ENCODE measurements at regions not wholly inside any gene's neighbourhood (a gene's known extent, or its start where the extent isn't known, plus 50 kb on each side); places are given as distances from the start of the nearest gene placed in this dataset.

DNA sequence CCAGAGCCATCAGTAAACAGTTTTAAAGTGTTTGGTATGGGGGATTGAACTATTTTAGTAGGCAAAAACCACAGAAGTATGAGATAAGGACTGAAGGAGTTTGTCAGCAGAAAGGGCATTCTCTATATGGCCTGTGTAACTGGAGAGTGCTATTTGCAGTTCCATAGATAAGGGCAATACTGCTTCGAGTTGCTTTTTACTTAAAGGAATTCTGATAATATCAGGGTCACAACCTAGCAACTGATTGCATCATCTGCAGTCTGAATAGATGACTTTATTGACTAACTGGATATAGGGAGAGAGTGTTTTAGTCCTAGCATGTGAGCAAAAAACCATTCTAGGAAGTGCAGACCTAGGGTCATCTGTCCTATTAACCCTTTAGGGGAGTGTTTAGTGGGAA lies 645.2 kb upstream of the PTPRD start:
- no peak for ATAC-seq (ENCODE audit: low FRiP score)
- Histone ChIP-seq H3K4me1 (ENCODE audit: control insufficient read depth in 1 of 2, insufficient read depth in 2 of 2, low read length in 2 of 2) (no peaks in the 10 kb centered on the region), H3K9me3 (ENCODE audit: control insufficient read depth, low read length) (no peaks in the 10 kb centered on the region), H3K27me3 (ENCODE audit: control insufficient read depth in 1 of 2, insufficient read depth in 2 of 2, low read length in 1 of 2) (no peaks in the 10 kb centered on the region), H3K4me3 (ENCODE audit: low read length in 2 of 2) (no peak overlapping the region), H3K27ac (ENCODE audit: low read depth in 1 of 2, low read length in 2 of 2) (no peak overlapping the region), H3K36me3 (ENCODE audit: control insufficient read depth in 1 of 2, insufficient read depth in 2 of 2, low read length in 1 of 2) (no peaks in the 10 kb centered on the region)
- intact Hi-C loops (cut with DNase I): no loop called here
- WGBS, 2 donors: 3 to 6% methylated on average over 1 of the region's 1 CpG
- no peak for DNase-seq

DNA sequence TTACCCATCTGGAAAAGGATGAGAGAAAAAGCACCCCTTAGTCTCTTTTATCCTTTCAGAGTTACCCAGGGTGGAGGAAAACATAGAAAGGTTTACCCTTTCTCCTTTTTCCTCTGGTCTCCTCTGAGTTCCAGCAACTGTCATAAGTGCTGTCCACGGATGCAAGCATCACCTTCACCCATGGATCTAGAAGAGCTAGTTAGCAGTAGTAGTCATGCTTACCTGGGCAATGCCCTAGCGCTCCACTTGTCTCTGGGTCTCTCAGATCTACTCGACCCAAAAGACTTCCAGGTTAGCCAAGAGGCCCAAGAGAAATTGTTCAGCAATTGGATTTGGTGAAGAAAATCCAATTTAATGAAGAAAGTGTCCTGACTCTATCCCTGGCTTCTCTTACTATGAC lies 656.2 kb upstream of the PTPRD start:
- ATAC-seq (ENCODE audit: low FRiP score): no peak
- intact Hi-C loops (cut with DNase I): no loop called here
- H3K36me3 ChIP-seq (ENCODE audit: control insufficient read depth in 1 of 2, insufficient read depth in 2 of 2, low read length in 1 of 2): no peaks in the 10 kb centered on the region

DNA sequence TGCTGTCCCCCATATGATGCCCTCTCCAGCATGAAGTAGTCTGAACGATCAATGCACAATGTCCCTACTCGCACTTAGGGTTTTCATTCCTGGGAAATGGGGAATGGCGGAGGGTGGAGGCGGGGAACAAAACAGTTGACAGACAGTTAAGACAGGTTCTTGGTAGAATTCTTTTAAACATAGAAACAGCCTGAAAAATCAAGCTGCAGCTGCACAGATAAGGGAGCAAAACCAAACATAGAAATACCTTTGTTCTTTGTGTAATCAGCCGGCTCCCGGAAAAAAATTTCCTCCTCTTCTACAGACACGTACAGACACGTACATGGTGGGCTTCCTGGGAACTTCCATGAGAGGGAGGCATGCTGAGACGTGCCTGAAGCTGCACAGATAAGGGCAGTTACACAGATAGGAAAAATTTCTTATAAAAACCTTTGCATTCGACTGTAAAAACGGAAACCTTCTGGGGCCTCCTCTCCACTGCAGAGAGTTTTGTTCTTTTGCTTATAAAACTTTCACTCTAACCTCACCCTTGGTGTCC lies 662.4 kb upstream of the PTPRD start:
- WGBS, 2 donors: 59 to 68% methylated on average over 11 of the region's 11 CpGs
- Histone ChIP-seq H3K4me3 (ENCODE audit: low read length in 2 of 2) (no peak overlapping the region), H3K9me3 (ENCODE audit: control insufficient read depth, low read length) (no peaks in the 10 kb centered on the region), H3K27me3 (ENCODE audit: control insufficient read depth in 1 of 2, insufficient read depth in 2 of 2, low read length in 1 of 2) (no peaks in the 10 kb centered on the region), H3K27ac (ENCODE audit: low read depth in 1 of 2, low read length in 2 of 2) (no peak overlapping the region), H3K4me1 (ENCODE audit: control insufficient read depth in 1 of 2, insufficient read depth in 2 of 2, low read length in 2 of 2) (no peaks in the 10 kb centered on the region), H3K36me3 (ENCODE audit: control insufficient read depth in 1 of 2, insufficient read depth in 2 of 2, low read length in 1 of 2) (no peaks in the 10 kb centered on the region)
- intact Hi-C loops (cut with DNase I): no loop called here
- ATAC-seq (ENCODE audit: low FRiP score) (peak; percentile 36), DNase-seq (no peak)

More for the DNA sequence above, 656.2 kb upstream of the PTPRD start:
- peaks cover 2% of the 10 kb centered on the region for H3K9me3 ChIP-seq (ENCODE audit: control insufficient read depth, low read length)
- no peaks in the 10 kb centered on the region for H3K4me1 ChIP-seq (ENCODE audit: control insufficient read depth in 1 of 2, insufficient read depth in 2 of 2, low read length in 2 of 2)
- H3K27me3 ChIP-seq (ENCODE audit: control insufficient read depth in 1 of 2, insufficient read depth in 2 of 2, low read length in 1 of 2): no peaks in the 10 kb centered on the region
- DNase-seq: no peak
- no peak overlapping the region for H3K27ac ChIP-seq (ENCODE audit: low read depth in 1 of 2, low read length in 2 of 2)
- no peak overlapping the region for H3K4me3 ChIP-seq (ENCODE audit: low read length in 2 of 2)
- WGBS, 2 donors: 53 to 58% methylated on average over 3 of the region's 3 CpGs

DNA sequence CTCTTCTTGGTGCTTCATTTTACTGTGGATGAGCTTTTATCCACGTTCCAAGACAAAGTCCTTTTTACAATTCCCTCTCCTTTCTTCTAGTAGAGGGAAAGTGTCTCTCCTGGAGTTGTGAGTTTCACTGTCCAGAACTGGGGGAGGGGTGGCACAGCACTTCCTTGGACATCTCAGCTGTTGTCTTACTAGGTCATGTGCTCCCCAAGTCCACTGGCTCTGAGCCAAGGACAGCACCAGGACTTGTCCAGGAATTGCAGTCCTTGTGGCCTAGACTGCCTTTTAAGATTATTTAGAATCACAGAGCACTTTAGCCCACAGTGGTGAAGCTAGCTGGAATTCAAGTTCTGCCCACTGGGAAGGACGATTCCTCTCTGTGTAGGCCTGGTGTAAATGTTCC lies 700.2 kb upstream of the PTPRD start:
- H3K9me3 ChIP-seq (ENCODE audit: control insufficient read depth, low read length): no peaks in the 10 kb centered on the region
- H3K4me3 ChIP-seq (ENCODE audit: low read length in 2 of 2): no peak overlapping the region
- H3K27ac ChIP-seq (ENCODE audit: low read depth in 1 of 2, low read length in 2 of 2): no peak overlapping the region
- 37 to 39% methylated on average over 2 of the region's 2 CpGs for WGBS, 2 donors
- H3K4me1 ChIP-seq (ENCODE audit: control insufficient read depth in 1 of 2, insufficient read depth in 2 of 2, low read length in 2 of 2): no peaks in the 10 kb centered on the region
- H3K36me3 ChIP-seq (ENCODE audit: control insufficient read depth in 1 of 2, insufficient read depth in 2 of 2, low read length in 1 of 2): no peaks in the 10 kb centered on the region
- ATAC-seq (ENCODE audit: low FRiP score) (peak; percentile 26), DNase-seq (no peak)
- no peaks in the 10 kb centered on the region for H3K27me3 ChIP-seq (ENCODE audit: control insufficient read depth in 1 of 2, insufficient read depth in 2 of 2, low read length in 1 of 2)
- intact Hi-C loops (cut with DNase I): no loop called here

DNA sequence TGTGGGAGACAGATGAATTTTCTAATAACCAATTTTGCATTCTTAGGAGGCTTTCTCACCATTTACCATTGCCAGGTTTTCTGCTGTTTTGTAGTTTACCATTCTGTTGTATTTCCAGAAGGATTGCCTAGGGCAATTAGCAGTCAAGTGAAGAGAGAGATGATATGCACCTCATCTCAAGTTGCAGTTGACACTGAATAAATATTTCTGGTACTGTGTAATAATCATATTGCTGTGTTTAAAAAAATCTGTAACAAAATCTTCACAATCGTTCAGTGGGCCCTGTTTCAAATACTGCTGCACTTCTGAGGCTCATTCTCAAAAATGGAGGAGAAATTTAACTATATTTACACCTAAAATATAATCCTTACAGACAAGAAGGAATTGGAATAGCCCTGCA lies 706.1 kb upstream of the PTPRD start:
- intact Hi-C loops (cut with DNase I): no loop called here
- no peak for ATAC-seq (ENCODE audit: low FRiP score)
- Histone ChIP-seq H3K4me1 (ENCODE audit: control insufficient read depth in 1 of 2, insufficient read depth in 2 of 2, low read length in 2 of 2) (no peaks in the 10 kb centered on the region), H3K9me3 (ENCODE audit: control insufficient read depth, low read length) (no peaks in the 10 kb centered on the region), H3K36me3 (ENCODE audit: control insufficient read depth in 1 of 2, insufficient read depth in 2 of 2, low read length in 1 of 2) (no peaks in the 10 kb centered on the region), H3K27ac (ENCODE audit: low read depth in 1 of 2, low read length in 2 of 2) (no peak overlapping the region), H3K27me3 (ENCODE audit: control insufficient read depth in 1 of 2, insufficient read depth in 2 of 2, low read length in 1 of 2) (no peaks in the 10 kb centered on the region), H3K4me3 (ENCODE audit: low read length in 2 of 2) (no peak overlapping the region)
- 3 to 27% methylated on average over 1 of the region's 1 CpG for WGBS, 2 donors
- no peak for DNase-seq

DNA sequence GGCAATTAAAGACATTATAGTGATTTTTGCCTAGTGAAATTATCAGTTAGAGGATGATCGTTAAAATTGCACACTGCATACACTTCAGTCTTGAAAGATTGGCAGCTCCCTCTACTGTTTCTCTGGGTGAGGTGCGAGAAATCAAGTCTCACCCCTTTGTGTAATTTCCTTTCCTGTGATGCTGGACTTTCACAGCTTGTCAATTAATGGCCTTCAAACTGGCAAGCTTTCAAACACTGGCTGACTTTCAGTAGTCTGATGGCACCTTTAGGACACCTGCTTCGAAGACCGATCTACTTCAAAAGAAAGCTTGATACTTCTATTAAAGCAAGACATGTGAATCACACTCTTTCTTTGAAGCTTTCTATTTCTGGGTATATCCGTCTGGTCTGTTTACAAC lies 706.7 kb upstream of the PTPRD start:
- Histone ChIP-seq H3K4me3 (ENCODE audit: low read length in 2 of 2) (no peak overlapping the region), H3K27me3 (ENCODE audit: control insufficient read depth in 1 of 2, insufficient read depth in 2 of 2, low read length in 1 of 2) (no peaks in the 10 kb centered on the region), H3K4me1 (ENCODE audit: control insufficient read depth in 1 of 2, insufficient read depth in 2 of 2, low read length in 2 of 2) (no peaks in the 10 kb centered on the region), H3K36me3 (ENCODE audit: control insufficient read depth in 1 of 2, insufficient read depth in 2 of 2, low read length in 1 of 2) (no peaks in the 10 kb centered on the region), H3K9me3 (ENCODE audit: control insufficient read depth, low read length) (no peaks in the 10 kb centered on the region), H3K27ac (ENCODE audit: low read depth in 1 of 2, low read length in 2 of 2) (no peak overlapping the region)
- DNase-seq (no peak), ATAC-seq (ENCODE audit: low FRiP score) (no peak)
- intact Hi-C loops (cut with DNase I): no loop called here
- 15 to 16% methylated on average over 5 of the region's 5 CpGs for WGBS, 2 donors

DNA sequence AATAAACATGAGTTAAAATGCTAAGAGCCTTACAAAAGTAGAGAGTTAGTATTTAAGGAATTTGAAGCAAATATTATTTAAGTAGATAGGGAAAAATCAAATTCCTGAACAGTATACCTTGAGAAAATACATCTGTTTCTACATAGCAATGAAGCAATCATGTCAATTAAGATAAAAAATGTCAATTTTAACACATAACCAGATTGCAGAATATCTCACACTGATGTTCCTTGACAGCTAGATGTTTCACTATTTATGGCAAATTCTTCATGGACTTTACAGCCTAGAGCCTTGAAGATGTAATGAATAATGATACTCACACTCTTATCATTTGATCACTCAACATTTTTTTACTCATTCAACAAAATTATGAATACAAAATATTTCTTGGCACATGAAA lies 708.2 kb upstream of the PTPRD start:
- intact Hi-C loops (cut with DNase I): no loop called here
- Histone ChIP-seq H3K9me3 (ENCODE audit: control insufficient read depth, low read length) (no peaks in the 10 kb centered on the region), H3K4me1 (ENCODE audit: control insufficient read depth in 1 of 2, insufficient read depth in 2 of 2, low read length in 2 of 2) (no peaks in the 10 kb centered on the region), H3K36me3 (ENCODE audit: control insufficient read depth in 1 of 2, insufficient read depth in 2 of 2, low read length in 1 of 2) (no peaks in the 10 kb centered on the region), H3K27me3 (ENCODE audit: control insufficient read depth in 1 of 2, insufficient read depth in 2 of 2, low read length in 1 of 2) (no peaks in the 10 kb centered on the region), H3K4me3 (ENCODE audit: low read length in 2 of 2) (no peak overlapping the region), H3K27ac (ENCODE audit: low read depth in 1 of 2, low read length in 2 of 2) (no peak overlapping the region)
- ATAC-seq (ENCODE audit: low FRiP score) (no peak), DNase-seq (no peak)

DNA sequence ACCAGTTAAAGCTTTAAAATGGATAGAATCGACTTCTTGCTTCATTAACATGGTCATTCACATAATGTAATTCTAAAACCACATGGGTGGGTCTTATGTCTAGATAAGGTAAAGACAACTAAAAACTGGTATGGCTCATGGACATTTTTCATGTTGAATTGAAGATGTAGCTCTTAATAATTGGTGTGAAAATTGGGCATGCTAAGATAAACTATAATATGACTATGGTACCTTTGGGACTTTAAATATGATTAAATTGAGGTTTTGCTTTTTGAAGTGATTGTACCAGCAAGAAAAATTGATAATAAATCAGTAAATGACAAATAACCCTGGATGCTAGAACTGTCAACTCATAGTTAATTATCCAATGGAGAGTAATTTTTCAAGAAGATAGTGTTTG lies 710.7 kb upstream of the PTPRD start:
- no peaks in the 10 kb centered on the region for H3K9me3 ChIP-seq (ENCODE audit: control insufficient read depth, low read length)
- DNase-seq (no peak), ATAC-seq (ENCODE audit: low FRiP score) (no peak)
- H3K4me1 ChIP-seq (ENCODE audit: control insufficient read depth in 1 of 2, insufficient read depth in 2 of 2, low read length in 2 of 2): no peaks in the 10 kb centered on the region
- intact Hi-C loops (cut with DNase I): no loop called here
- H3K27me3 ChIP-seq (ENCODE audit: control insufficient read depth in 1 of 2, insufficient read depth in 2 of 2, low read length in 1 of 2): no peaks in the 10 kb centered on the region
- no peak overlapping the region for H3K27ac ChIP-seq (ENCODE audit: low read depth in 1 of 2, low read length in 2 of 2)
- 69 to 76% methylated on average over 1 of the region's 1 CpG for WGBS, 2 donors
- H3K36me3 ChIP-seq (ENCODE audit: control insufficient read depth in 1 of 2, insufficient read depth in 2 of 2, low read length in 1 of 2): no peaks in the 10 kb centered on the region
- H3K4me3 ChIP-seq (ENCODE audit: low read length in 2 of 2): no peak overlapping the region

DNA sequence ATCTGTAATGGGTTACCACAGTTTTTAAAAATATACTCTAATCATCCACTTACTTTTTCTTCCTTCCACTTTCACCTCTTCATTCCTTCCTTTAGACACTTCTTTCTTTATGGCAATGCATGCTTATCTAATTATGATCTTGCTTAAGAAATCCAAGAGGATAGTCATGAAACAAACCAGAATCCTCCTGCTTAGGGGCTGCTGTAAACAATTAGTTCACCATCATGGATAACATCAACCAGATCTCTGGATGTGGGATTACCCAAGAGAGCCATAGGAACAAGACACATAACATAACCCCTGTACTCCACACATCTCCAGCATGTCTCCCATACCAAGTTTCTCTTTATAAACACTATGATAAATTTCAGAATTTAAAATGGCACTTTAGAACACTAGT lies 713.4 kb upstream of the PTPRD start:
- H3K4me3 ChIP-seq (ENCODE audit: low read length in 2 of 2): no peak overlapping the region
- no peaks in the 10 kb centered on the region for H3K36me3 ChIP-seq (ENCODE audit: control insufficient read depth in 1 of 2, insufficient read depth in 2 of 2, low read length in 1 of 2)
- no peaks in the 10 kb centered on the region for H3K27me3 ChIP-seq (ENCODE audit: control insufficient read depth in 1 of 2, insufficient read depth in 2 of 2, low read length in 1 of 2)
- ATAC-seq (ENCODE audit: low FRiP score) (no peak), DNase-seq (no peak)
- H3K9me3 ChIP-seq (ENCODE audit: control insufficient read depth, low read length): no peaks in the 10 kb centered on the region
- H3K4me1 ChIP-seq (ENCODE audit: control insufficient read depth in 1 of 2, insufficient read depth in 2 of 2, low read length in 2 of 2): no peaks in the 10 kb centered on the region
- intact Hi-C loops (cut with DNase I): no loop called here
- no peak overlapping the region for H3K27ac ChIP-seq (ENCODE audit: low read depth in 1 of 2, low read length in 2 of 2)
